Muscle layer of duodenum (tissue), 2 donors: ENCODE measurements at regions not wholly inside any gene's neighbourhood (a gene's known extent, or its start where the extent isn't known, plus 50 kb on each side); places are given as distances from the start of the nearest gene placed in this dataset.
"Not testable (repeated sequence)": the region's sequence is repeated elsewhere in the genome, so short reads cannot be mapped to it uniquely, and the experiment has no call there.

Experiments
- H3K27ac ChIP-seq: one replicate; pipeline ENCODE4 v1.7.0; 2013; ENCODE audit warnings: mild to moderate bottlenecking, low read length
- H3K27me3 ChIP-seq: one replicate; pipeline ENCODE4 v1.7.0; 2013; ENCODE audit warnings: low read depth, mild to moderate bottlenecking, control low read depth, low read length
- H3K36me3 ChIP-seq, 2 donors: one replicate each; pipeline ENCODE4 v1.7.0; 2013; ENCODE audit warnings: low read length in 2 of 2, control low read depth in 1 of 2, mild to moderate bottlenecking in 1 of 2; ENCODE audit not compliant: insufficient read depth in 2 of 2, control insufficient read depth in 1 of 2
- H3K4me1 ChIP-seq, 2 donors: one replicate each; pipeline ENCODE4 v1.7.0; 2013; ENCODE audit warnings: low read length in 2 of 2, mild to moderate bottlenecking in 2 of 2, control low read depth in 1 of 2, moderate library complexity in 1 of 2; ENCODE audit not compliant: insufficient read depth in 2 of 2, control insufficient read depth in 1 of 2
- H3K4me3 ChIP-seq, 2 donors: one replicate each; pipeline ENCODE4 v1.7.0; 2013; ENCODE audit warnings: low read length in 2 of 2, low read depth in 1 of 2, mild to moderate bottlenecking in 1 of 2
- H3K9me3 ChIP-seq, 2 donors: one replicate each; pipeline ENCODE4 v1.7.0; 2013; ENCODE audit warnings: low read length in 2 of 2, control low read depth in 1 of 2, mild to moderate bottlenecking in 1 of 2; ENCODE audit not compliant: control insufficient read depth in 1 of 2
- donor health status: healthy.

DNA sequence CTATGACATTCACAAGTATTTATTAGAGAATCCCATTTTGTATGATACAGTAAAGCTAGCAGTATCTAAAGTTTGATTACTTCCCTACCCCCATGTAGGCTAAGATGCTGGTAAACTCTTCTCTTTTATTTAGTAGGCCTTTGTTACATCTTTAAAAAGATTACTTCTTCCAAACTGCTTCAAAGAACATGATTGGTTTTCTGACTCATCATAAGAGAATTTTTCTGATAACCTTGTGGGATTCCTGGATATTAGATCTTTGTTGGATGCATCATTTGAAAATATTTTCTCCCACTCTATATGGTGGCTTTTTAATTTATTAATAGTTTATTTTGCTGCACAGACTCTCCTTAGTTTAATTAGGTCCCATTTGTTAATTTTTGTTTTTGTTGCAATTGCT lies 898.3 kb upstream of the ADGRB3 start:
- no peaks in the 10 kb centered on the region for H3K4me1 ChIP-seq
- H3K9me3 ChIP-seq, result peaks cover 0 to 7% of the 10 kb centered on the region in 2 donors
- H3K27ac ChIP-seq, result no peak overlapping the region
- H3K27me3 ChIP-seq, result no peaks in the 10 kb centered on the region
- H3K4me3 ChIP-seq, result no peak overlapping the region
- no peaks in the 10 kb centered on the region for H3K36me3 ChIP-seq

DNA sequence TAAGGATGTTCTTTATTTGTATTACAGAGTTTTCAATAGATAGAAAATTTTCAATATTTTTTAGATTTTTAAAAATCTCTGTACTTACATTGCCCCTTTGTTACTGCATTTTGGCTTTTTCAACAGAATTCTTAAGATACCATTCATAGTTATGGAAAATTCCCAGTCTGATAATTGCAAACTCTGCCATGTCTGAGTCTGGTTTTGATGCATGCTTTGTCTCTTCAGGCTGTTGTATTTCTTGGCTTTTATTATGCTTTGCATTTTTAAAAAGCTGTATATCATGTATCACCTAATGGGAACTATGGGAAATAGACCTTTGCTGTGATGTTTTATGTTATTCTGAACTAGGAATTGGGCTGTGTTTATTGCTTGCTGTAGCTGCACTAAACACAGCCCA lies 898.9 kb upstream of the ADGRB3 start:
- Histone ChIP-seq H3K9me3 (peaks cover 0 to 7% of the 10 kb centered on the region in 2 donors), H3K27me3 (no peaks in the 10 kb centered on the region), H3K27ac (no peak overlapping the region), H3K4me3 (no peak overlapping the region), H3K36me3 (no peaks in the 10 kb centered on the region), H3K4me1 (no peaks in the 10 kb centered on the region)

DNA sequence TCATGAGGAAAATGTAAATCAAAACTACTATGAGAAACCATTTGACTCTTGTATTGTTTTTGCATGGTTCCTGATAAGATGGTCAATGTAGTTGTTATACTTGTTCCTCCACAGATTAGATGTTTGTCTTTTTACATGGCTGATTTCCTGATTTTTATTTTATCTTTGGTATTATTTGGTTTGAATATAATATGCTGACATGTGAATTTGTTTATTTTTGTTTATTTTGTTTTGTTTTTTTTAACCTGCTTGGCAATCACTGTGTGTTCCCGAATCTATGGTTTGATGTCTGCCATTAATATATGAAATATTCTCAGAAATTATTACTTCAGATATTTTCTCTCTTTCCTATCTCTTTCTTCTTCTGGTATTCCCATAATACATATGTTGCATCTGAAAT lies 899.5 kb upstream of the ADGRB3 start:
- Histone ChIP-seq H3K36me3 (no peaks in the 10 kb centered on the region), H3K4me1 (no peaks in the 10 kb centered on the region), H3K27ac (no peak overlapping the region), H3K4me3 (no peak overlapping the region), H3K27me3 (no peaks in the 10 kb centered on the region), H3K9me3 (peaks cover 0 to 7% of the 10 kb centered on the region in 2 donors)

DNA sequence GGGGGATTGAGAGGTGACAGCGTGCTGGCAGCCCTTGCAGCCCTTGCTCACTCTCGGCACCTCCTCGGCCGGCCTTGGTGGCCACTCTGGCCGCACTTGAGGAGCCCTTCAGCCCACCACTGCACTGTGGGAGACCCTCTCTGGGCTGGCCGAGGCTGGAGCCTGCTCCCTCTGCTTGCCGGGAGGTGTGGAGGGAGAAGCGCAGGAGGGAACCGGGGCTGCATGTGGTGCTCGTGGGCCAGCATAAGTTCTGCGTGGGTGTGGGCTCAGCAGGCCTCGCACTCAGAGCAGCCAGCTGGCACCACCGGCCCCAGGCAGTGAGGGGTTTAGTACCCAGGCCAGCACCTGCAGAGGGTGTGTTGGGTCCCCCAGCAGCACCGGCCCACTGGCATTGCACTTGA lies 912.2 kb upstream of the ADGRB3 start:
- no peak overlapping the region for H3K4me3 ChIP-seq
- no peaks in the 10 kb centered on the region for H3K4me1 ChIP-seq
- peaks cover 0 to 12% of the 10 kb centered on the region in 2 donors for H3K9me3 ChIP-seq
- H3K27ac ChIP-seq, result no peak overlapping the region
- no peaks in the 10 kb centered on the region for H3K27me3 ChIP-seq
- H3K36me3 ChIP-seq, result no peaks in the 10 kb centered on the region

DNA sequence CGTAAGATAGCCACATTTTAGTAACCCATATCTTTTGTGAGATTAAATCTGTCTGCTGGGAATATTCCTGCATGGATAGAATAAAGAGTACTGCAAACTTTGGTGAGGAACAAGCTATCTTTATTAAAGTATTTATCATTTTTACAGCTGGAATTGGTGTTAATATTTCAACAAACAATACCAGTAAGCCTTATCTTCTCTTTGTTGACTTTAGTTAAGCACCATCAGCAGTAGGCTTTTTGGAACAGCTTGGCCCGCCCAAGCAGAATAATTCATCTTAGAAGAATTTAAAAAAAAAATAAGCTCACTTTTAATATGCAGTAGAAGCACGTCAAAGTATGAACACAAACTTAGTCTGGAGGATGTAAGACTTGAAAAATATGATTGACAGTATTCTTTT lies 917.8 kb upstream of the ADGRB3 start:
- no peaks in the 10 kb centered on the region for H3K27me3 ChIP-seq
- H3K4me1 ChIP-seq, result no peaks in the 10 kb centered on the region
- no peak overlapping the region for H3K4me3 ChIP-seq
- H3K36me3 ChIP-seq, result no peaks in the 10 kb centered on the region
- H3K9me3 ChIP-seq, result no peaks in the 10 kb centered on the region
- no peak overlapping the region for H3K27ac ChIP-seq

DNA sequence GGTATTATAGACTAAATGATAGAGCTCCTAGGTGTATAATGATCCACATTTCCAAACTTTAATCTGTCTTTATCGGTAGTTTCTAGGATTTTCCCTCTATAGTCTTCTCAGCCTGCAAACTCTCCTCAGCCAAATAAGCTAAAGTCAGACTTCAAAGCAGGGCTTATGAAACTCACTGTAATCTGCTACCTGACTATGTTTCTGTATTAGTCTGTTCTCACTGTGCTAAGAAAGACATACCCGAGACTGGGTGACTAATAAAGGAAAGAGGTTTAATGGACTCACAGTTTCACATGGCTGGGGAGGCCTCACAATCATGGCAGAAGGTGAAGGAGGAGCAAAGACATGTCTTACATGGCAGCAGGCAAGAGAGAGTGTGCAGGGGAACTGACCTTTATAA lies 928.7 kb upstream of the ADGRB3 start:
- Histone ChIP-seq H3K36me3 (no peaks in the 10 kb centered on the region), H3K27ac (no peak overlapping the region), H3K27me3 (no peaks in the 10 kb centered on the region), H3K9me3 (no peaks in the 10 kb centered on the region), H3K4me1 (no peaks in the 10 kb centered on the region), H3K4me3 (no peak overlapping the region)

DNA sequence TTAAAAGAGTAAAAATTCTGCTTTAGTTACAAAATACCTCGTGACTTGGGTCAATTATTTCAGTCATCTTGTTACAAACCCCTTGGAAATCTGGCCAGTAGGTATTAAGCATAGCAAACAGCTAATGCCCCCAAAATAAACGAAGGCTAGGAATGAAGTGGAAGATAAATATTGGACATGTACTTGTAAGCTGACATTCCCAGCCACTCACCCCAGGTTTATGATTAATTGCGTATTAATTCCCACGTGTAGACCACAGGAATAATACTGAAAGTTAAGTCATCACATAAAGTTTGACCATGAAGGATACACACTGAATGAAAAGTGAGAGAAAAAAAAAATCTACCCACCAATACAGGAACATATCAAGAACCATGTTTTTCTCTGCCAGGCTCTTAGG lies 936.5 kb upstream of the ADGRB3 start:
- Histone ChIP-seq H3K9me3 (no peaks in the 10 kb centered on the region), H3K4me3 (no peak overlapping the region), H3K36me3 (no peaks in the 10 kb centered on the region), H3K4me1 (no peaks in the 10 kb centered on the region), H3K27ac (no peak overlapping the region), H3K27me3 (no peaks in the 10 kb centered on the region)

DNA sequence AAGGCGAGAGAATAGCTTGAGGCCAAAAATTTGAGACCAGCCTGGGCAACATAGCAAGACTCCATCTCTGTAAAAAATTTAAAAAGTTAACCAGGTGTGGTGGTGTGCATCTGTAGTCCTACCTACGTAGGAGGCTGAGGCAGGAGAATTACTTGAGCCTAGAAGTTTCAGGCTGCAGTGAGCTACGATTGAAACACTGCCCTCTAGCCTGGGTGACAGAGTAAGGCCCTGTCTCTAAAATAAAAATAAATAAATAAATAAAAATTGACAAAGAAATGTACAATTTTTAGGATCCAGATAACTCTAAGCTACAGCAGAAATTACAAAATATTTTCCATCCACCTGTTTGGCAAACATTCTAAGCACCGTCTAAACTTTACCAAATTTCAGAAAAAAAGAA lies 941.0 kb upstream of the ADGRB3 start:
- H3K4me3 ChIP-seq, result no peak overlapping the region
- no peaks in the 10 kb centered on the region for H3K27me3 ChIP-seq
- H3K4me1 ChIP-seq, result no peaks in the 10 kb centered on the region
- no peak overlapping the region for H3K27ac ChIP-seq
- H3K9me3 ChIP-seq, result no peaks in the 10 kb centered on the region
- H3K36me3 ChIP-seq, result no peaks in the 10 kb centered on the region

DNA sequence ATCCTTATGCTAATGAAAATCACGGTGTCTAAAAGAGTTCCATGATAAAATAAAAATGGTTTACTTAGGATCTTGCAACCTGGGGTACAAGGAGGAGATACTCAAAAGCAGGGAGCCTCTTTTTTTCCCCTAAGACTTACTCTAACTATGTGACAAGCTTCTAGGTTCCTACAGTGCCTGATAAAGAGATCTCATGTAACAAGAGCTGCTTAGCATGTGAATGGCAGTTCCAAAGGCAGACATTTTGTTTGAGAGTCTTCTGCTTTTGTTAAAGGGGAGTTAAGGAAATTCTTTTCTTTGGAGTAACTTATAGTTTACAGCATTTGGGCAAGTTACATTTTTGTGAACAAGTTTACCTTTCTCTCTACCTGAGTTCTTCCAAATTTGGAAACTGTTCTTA lies 945.8 kb upstream of the ADGRB3 start:
- Histone ChIP-seq H3K9me3 (no peaks in the 10 kb centered on the region), H3K27me3 (no peaks in the 10 kb centered on the region), H3K4me1 (no peaks in the 10 kb centered on the region), H3K36me3 (no peaks in the 10 kb centered on the region), H3K4me3 (no peak overlapping the region), H3K27ac (no peak overlapping the region)

DNA sequence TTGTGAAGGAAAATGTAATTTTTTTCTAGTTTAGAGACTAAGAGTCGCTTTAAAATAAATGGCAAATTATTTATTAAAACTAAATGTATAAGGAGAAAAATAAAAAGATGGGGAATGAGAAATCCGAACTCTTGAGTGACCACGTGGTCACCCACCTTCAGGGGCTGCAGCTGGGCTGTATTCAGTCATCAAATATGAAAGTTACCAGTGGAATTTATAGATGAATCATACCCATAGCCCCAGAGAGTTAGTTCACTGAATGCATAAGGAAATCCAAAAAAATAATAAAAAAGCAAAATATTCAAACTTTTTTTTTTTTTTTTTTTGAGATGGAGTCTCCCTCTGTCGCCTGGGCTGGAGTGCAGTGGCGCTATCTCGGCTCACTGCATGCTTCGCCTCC lies 947.7 kb upstream of the ADGRB3 start:
- H3K36me3 ChIP-seq, result no peaks in the 10 kb centered on the region
- H3K9me3 ChIP-seq, result no peaks in the 10 kb centered on the region
- H3K27ac ChIP-seq, result no peak overlapping the region
- no peaks in the 10 kb centered on the region for H3K27me3 ChIP-seq
- H3K4me3 ChIP-seq, result no peak overlapping the region
- no peaks in the 10 kb centered on the region for H3K4me1 ChIP-seq

DNA sequence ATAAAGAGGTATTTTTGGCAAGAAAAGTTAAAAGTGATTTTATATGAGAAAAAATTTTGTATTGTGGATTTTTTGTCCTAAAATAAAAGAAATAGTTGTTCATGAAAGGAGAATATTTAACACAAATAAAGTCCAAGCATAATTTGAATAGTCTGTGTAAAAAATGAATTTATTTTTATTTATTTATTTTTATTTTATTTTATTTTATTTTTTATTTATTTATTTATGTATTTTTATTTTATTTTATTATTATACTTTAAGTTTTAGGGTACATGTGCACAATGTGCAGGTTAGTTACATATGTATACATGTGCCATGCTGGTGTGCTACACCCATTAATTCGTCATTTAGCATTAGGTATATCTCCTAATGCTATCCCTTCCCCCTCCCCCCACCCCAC lies 948.9 kb upstream of the ADGRB3 start:
- not testable (repeated sequence) for H3K27me3 ChIP-seq, H3K4me1 ChIP-seq, H3K9me3 ChIP-seq

DNA sequence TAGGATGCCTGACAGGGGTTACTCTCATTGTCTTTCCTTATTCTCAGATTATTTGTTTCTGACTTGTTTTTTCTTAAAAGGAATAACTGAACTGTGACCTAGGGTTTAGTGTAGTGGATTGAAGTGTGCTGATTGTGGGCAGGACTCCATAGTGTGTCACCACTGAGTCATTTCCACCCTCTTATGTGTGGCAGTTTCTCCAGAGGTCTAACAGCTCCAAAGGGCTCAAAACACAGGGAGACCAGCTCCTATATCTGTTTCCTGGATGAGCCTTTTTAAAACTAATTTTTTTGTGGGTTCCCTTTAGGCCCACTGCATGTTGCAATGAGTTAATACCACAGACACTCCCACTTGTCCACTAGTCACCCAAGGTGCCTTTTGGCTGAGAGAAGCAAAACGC lies 951.1 kb upstream of the ADGRB3 start:
- no peaks in the 10 kb centered on the region for H3K36me3 ChIP-seq
- H3K27ac ChIP-seq, result no peak overlapping the region
- no peaks in the 10 kb centered on the region for H3K27me3 ChIP-seq
- no peaks in the 10 kb centered on the region for H3K4me1 ChIP-seq
- no peak overlapping the region for H3K4me3 ChIP-seq
- H3K9me3 ChIP-seq, result no peaks in the 10 kb centered on the region

More for the DNA sequence above, 948.9 kb upstream of the ADGRB3 start:
- H3K27ac ChIP-seq, H3K36me3 ChIP-seq, H3K4me3 ChIP-seq: not testable (repeated sequence)
